Posterior vena cava (tissue), 2 donors: ENCODE measurements at regions not wholly inside any gene's neighbourhood (a gene's known extent, or its start where the extent isn't known, plus 50 kb on each side); places are given as distances from the start of the nearest gene placed in this dataset.
"Not testable (repeated sequence)": the region's sequence is repeated elsewhere in the genome, so short reads cannot be mapped to it uniquely, and the experiment has no call there.

Experiments used
- DNase-seq: peaks from one replicate; pipeline ENCODE4 v3.0.0-alpha.2; 2020; ENCODE audit warnings: low spot score
- intact Hi-C, 2 donors: fragments of 100-400 bp; cut with DNase I; formaldehyde crosslinking; loops; one replicate each; pipeline versions ENCODE4 v1.14.1 to v1.14.2; 2022 to 2023
- donor health status: DM: yes; HTN: yes; CAD: no.
- donor health status: DM: yes; HTN: yes; CAD: no.

DNA sequence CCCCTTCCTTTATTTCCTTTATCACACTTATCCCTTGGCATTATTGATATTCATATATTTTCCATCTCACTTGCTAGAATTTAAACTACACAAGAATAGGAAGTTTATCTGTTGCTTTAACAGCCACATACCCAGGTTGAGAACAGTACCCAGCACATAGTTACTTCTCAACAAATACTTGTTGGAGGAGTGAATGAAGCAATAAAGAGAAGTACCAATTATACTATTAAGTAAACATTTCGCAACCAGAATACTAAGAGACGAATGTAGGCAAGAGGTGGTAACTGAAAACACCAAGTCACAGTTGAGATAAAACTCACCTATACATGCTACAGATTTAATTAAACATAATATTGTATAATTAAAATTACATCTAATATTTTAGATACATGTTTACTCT lies 110.9 kb downstream of the FSCB start:
- DNase-seq: no peak
- intact Hi-C loops: no loop called here

DNA sequence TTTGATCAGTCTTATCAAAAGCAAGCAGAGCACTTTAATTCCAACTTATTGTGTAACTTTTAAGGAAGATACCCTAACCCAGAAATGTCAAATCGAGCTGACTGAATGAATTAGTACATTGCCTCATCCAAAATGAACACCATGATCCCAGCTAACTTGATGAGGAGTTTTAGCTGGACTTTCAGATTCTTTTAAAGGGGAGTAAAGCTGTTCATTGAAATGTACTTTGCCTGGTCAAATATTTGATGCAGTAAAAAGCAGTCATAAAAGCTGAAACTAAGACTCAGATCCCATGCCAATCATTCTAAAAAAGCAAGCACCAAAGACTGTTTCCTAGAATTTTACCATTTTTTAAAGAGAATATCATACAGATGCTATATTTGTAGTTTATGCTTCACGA lies 114.1 kb downstream of the FSCB start:
- no peak for DNase-seq
- intact Hi-C loops: no loop called here

DNA sequence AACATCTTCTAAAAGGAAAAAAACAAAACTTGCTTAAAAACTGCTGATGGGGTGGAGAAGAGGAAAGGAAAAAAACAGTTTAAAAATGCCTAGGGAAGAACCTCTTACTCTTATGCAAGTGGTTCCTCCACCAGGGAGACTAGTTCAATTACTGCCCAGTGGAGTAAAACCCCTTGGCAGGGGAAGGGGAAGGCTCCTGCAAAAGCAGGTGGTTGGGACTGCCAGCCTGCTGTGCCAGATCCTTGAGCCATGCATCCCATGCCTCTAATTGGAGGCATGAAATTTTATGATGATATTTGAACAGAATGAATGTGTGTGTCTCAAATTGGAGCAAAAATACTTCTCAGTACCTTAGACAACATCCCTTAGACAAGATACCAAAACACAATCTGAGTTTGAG lies 118.8 kb downstream of the FSCB start:
- intact Hi-C loops: no loop called here
- DNase-seq: no peak

DNA sequence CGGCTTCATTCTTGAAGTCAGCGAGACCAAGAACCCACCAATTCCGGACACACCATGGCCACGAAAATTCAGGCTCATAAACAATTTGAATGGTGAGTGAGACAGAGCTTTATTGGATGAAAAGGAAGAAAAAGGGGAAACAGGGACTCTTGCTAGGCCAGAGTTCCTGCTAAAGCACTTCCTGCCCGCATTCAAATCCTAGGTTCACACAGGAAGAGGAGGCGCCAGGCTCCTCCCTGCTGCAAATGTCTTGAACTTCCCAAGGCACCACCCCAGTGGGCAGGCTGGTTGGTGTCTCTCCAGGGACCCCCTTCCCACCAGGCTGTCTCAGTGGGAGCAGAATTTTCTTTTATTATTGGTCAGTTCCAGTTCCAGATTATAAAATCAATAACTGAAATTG lies 121.2 kb downstream of the FSCB start:
- intact Hi-C loops: no loop called here

DNA sequence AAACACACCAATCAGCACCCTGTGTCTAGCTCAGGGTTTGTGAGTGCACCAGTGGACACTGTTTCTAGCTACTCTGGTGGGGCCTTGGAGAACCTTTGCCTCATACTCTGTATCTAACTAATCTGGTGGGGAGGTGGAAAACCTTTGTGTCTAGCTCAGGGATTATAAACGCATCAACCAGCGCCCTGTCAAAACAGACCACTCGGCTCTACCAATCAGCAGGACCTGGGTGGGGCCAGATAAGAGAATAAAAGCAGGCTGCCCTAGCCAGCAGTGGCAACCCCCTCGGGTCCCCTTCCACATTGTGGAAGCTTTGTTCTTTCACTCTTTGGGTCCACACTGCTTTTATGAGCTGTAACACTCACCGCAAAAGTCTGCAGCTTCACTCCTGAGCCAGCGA lies 121.8 kb downstream of the FSCB start:
- intact Hi-C loops, DNase-seq: not testable (repeated sequence)

More for the DNA sequence above, 121.2 kb downstream of the FSCB start:
- DNase-seq: no peak

DNA sequence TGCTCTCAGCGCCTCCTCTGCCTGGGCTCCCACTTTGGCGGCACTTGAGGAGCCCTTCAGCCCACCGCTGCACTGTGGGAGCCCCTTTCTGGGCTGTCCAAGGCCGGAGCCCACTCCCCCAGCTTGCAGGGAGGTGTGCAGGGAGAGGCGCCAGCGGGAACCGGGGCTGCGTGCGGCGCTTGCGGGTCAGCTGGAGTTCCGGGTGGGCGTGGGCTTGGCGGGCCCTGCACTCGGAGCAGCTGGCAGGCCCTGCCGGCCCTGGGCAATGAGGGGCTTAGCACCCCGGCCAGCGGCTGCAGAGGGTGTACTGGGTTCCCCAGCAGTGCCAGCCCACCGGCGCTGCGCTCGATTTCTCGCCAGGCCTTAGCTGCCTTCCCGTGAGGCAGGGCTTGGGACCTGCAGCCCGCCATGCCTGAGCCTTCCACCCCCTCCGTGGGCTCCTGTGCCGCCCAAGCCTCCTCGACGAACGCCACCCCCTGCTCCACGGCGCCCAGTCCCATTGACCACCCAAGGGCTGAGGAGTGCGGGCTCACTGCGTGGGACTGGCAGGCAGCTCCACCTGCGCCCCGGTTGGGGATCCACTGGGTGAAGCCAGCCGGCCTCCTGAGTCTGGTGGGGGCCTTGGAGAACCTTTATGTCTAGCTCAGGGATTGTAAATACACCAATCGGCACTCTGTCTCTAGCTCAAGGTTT lies 122.3 kb downstream of the FSCB start:
- peak; percentile 80 for DNase-seq
- intact Hi-C loops: not testable (repeated sequence)

GRCh38 chr14:44384093-44384492 lies 123.0 kb downstream of the FSCB start:
- intact Hi-C loops: no loop called here

DNA sequence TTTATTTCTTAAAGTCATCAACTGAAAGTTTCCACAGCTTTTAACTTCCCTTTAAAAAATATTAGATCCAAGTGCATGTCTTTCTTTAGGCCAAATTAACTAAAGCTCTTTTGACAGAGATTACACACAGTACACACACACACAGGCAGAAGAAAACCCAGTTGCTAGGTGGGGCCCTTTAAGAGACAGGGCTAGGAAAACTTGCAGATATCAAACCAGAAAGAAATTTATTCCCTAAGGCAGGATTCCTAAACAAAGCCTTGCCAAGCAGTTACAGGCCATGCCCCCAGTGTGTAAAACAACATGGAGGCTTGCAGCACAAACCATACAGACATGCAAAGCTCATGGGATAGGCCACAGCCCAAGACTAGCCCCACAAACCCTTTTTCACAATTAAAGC lies 123.4 kb downstream of the FSCB start:
- intact Hi-C loops: no loop called here
- DNase-seq: no peak

More at GRCh38 chr14:44384093-44384492, 123.0 kb downstream of the FSCB start:
- DNase-seq: no peak

DNA sequence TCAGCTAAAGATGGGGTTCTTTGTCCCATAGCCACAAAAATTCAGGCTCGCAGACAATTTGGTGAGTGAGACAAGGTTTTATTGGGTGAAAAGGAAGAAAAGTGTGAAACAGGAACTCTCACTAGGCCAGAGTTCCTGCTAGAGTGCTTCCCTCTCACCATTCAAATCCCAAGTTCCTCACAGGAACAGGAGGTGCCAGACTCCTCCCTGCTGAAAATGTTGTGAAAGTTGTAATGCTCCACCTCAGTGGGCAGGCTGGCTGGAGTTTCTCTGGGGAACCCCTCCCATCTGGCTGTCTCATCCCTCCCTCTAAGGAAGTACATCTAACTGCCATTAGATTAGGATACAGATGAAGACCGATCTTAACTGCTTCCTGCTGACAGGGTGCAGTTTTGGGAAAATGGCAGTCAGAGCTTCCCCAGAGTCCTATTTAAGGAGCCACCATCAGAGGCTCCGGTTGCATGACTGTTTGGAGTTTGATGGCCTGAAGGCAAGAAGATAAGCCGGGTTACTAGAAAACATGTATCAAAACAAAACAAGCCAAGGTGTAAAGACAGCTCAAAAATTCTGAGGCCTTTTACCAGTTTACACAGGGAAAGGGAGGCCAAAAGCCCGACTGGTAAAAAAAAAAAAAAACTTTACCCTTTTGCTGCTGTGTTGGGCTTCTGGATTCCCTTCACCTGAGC lies 127.6 kb downstream of the FSCB start:
- no peak for DNase-seq
- intact Hi-C loops: no loop called here

DNA sequence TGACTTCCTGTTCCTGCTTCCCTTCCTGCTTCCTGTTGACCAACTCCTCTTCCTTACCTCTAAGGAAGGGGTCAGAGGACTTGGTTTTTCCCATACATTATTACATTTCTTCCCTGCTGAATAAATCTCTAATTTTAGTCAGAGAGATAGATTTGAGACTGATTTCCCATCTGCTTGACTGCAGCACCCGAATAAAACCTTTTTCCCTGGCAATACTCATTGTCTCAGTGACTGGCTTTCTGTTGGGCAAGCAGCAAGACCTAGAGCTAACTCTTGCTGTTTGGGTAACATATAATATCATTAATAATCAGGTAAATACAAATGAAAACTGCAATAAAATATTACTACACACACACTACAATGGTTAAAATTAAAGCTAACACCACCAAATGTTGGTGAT lies 132.2 kb downstream of the FSCB start:
- DNase-seq: no peak
- intact Hi-C loops: no loop called here

GRCh38 chr14:44372807-44373489 lies 134.1 kb downstream of the FSCB start:
- DNase-seq: no peak
- intact Hi-C loops: no loop called here

- intact Hi-C loops: no loop called here
- no peak for DNase-seq
Observed at GRCh38 chr14:44372231-44372630, 134.9 kb downstream of the FSCB start.

DNA sequence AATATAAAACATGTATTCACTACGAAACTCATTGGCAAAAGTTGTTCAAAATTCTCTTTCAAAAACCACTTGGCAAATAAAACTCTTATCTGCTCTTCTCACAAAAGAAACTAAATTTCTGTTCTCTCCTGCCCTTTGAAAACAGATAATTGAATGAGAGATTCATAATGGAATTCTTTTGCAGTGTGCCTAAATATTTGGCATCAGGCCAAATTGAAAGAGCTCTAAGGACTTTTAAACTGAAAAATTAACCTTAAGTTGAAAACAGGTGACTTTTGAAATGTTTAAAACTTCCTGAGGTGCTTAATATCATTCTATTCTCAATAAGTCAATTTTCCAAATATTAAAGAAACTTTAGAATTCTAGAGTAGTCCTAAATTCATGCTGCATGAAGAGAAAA lies 136.4 kb downstream of the FSCB start:
- intact Hi-C loops: no loop called here
- DNase-seq: no peak

- DNase-seq: no peak
- intact Hi-C loops: no loop called here
Observed at GRCh38 chr14:44369401-44370123, 137.5 kb downstream of the FSCB start.

- intact Hi-C loops: no loop called here
Observed at GRCh38 chr14:44361083-44361482, 146.0 kb downstream of the FSCB start.

GRCh38 chr14:44353805-44354204 lies 153.3 kb downstream of the FSCB start:
- intact Hi-C loops: no loop called here
- no peak for DNase-seq

More at GRCh38 chr14:44361083-44361482, 146.0 kb downstream of the FSCB start:
- no peak for DNase-seq

- intact Hi-C loops: no loop called here
- DNase-seq: no peak
Observed at GRCh38 chr14:44352201-44352600, 154.9 kb downstream of the FSCB start.

DNA sequence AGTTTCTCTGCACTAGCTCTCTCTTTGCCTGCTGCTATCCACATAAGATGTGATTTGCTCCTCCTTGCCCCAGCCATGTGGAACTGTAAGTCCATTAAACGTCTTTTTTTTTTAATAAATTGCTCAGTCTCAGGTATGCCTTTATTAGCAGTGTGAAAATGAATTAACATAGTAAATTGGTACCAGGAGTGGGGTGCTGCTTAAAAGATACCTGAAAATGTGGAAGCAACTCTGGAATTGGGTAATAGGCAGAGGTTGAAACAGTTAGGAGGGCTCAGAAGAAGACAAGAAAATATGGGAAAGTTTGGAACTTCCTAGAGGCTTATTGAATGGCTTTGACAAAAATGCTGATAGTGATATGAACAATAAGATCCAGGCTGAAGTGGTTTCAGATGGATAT lies 159.8 kb downstream of the FSCB start:
- intact Hi-C loops: no loop called here
- no peak for DNase-seq

- intact Hi-C loops: loop anchor here in 1 of 2 donors (5.0 kb wide), 1 partner anchor 426 kb away; no protein-coding TSS in a partner anchor
- no peak for DNase-seq
Observed at GRCh38 chr14:44341116-44341515, 166.0 kb downstream of the FSCB start.

DNA sequence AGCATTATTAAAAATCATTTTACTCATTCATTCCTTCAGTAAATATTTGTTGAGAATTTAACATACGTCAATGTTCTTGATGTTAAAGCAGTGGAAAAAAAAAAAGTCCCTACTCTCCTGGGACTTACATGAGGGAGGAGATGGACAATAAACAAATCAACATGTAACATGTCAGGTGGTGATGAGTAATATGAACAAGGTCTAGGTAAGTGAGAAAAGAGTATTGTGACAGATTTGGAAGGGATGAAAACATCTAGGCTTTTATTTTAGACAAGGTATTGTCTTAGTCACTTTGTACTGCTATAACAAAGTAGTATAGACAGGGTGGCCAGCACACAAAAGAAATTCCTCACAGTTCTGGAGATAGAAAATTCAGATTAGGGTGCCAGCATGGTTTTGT lies 167.2 kb downstream of the FSCB start:
- intact Hi-C loops: loop anchor here in 1 of 2 donors (5.0 kb wide), 1 partner anchor 427 kb away; no protein-coding TSS in a partner anchor

More for the DNA sequence above, 167.2 kb downstream of the FSCB start:
- no peak for DNase-seq
